Astrocyte of the cerebellum (primary cell): ENCODE measurements at regions not wholly inside any gene's neighbourhood (a gene's known extent, or its start where the extent isn't known, plus 50 kb on each side); places are given as distances from the start of the nearest gene placed in this dataset.

Experiments used
- DNase-seq: peaks from one replicate; pipeline ENCODE4 v3.0.0-alpha.2; 2011; ENCODE audit warnings: low read depth
- H3K4me3 ChIP-seq: 2 replicates; pipeline ENCODE4 v1.5.1; 2011; ENCODE audit warnings: mild to moderate bottlenecking, low read depth, low read length, moderate library complexity
- in situ Hi-C: cut with HindIII; loops from 2 replicates; pipeline ENCODE4 v1.10.0; 2017; ENCODE audit warnings: low sequenced_read_pairs
- TF ChIP-seq, protein P1 (sequence below): IDR thresholded peaks from 2 replicates; pipeline ENCODE4 v1.5.1; 2012; ENCODE audit warnings: low read length, low read depth, moderate library complexity, mild to moderate bottlenecking; ENCODE audit errors: missing control alignments

DNA sequence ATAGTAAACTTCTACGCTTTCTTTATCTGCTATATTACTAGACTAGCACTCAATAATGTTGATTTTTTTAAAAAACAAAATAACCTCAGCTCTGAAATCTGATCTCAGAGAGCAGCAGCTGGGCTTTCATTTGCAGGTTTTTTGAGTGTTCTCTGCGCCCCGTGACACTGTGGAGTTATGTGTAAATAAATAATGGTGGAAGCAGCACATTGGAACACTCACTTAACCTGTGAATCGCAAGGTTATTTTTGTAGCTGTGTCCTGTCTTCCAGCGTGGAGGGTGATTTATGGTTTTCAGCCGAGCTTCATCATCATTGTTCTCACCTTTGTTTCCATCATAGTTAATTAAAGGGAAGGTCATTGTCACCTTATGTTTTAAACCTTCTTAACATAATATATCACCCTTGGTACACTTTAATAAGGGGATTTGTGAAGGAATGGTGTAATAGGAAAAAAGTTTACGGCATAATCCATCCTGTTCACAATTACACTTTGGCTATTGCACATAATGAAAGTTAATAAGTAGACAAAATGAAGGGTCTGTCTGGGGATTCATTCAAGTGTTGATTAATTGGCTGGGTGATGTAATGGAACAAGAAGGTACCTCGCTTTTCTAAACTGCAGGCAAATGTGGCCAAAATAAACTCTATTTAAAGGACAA is 493.3 kb upstream of the ADAMTS16 start:
- H3K4me3 ChIP-seq = no peak overlapping the region
- TF ChIP-seq, protein P1, sequence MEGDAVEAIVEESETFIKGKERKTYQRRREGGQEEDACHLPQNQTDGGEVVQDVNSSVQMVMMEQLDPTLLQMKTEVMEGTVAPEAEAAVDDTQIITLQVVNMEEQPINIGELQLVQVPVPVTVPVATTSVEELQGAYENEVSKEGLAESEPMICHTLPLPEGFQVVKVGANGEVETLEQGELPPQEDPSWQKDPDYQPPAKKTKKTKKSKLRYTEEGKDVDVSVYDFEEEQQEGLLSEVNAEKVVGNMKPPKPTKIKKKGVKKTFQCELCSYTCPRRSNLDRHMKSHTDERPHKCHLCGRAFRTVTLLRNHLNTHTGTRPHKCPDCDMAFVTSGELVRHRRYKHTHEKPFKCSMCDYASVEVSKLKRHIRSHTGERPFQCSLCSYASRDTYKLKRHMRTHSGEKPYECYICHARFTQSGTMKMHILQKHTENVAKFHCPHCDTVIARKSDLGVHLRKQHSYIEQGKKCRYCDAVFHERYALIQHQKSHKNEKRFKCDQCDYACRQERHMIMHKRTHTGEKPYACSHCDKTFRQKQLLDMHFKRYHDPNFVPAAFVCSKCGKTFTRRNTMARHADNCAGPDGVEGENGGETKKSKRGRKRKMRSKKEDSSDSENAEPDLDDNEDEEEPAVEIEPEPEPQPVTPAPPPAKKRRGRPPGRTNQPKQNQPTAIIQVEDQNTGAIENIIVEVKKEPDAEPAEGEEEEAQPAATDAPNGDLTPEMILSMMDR = no peak
- no peak for DNase-seq
- in situ Hi-C loops = no loop called here

DNA sequence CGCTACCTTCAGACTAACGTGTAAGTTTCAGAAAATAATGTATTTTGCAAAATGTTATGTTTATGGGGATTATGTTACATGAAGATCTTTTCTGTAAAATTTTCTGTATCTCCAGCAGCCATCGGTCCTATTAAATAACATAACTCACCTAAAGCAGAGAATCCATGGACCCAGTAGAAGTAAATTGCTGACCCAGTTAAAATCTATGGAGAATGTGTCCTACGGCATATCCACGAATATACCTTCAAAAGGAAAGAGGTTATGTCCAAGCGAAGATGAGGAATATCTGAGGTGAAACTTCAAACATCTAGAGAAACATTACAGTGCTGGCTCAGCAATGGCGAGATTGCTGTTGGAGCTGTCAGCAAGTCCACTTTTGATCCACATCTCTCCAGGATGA is 492.2 kb upstream of the ADAMTS16 start:
- no peak overlapping the region for H3K4me3 ChIP-seq
- DNase-seq = no peak
- in situ Hi-C loops = no loop called here
- TF ChIP-seq, protein P1 = no peak

DNA sequence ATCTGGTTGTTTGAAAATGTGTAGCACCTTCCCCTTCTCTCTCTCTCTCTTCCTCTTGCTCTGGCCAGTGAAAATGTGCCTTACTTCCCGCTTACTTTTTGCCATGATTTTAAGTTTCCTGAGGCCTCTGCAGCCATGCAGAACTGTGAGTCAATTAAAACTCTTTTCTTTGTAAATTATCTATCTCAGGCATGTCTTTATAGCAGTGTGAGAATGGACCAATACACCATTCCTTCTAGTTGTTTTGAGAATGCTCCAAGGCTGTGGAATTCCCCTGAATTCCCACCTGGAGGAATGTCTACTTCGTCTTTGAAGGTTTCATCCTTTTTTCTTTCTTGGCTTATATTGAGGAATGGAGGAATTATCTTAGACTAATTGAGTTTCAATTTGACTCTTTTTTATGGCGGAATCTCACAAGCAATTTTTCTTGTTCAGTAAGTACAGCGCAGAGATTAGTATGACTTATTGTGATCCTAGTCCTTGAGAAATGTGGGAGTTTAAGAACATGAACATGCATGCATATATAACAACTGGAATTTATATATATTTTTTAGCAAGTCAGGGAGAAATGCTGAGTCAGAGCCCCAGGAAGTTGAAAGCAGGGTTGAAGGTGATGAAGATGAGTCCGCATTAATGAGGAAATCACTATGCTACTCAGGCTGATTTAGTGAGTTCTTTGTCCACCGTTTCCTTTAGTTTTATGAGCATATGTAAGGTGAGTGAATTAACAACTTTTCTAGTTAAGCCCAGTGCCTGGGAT is 488.1 kb upstream of the ADAMTS16 start:
- in situ Hi-C loops = no loop called here
- TF ChIP-seq, protein P1 = no peak
- DNase-seq = no peak
- no peak overlapping the region for H3K4me3 ChIP-seq

DNA sequence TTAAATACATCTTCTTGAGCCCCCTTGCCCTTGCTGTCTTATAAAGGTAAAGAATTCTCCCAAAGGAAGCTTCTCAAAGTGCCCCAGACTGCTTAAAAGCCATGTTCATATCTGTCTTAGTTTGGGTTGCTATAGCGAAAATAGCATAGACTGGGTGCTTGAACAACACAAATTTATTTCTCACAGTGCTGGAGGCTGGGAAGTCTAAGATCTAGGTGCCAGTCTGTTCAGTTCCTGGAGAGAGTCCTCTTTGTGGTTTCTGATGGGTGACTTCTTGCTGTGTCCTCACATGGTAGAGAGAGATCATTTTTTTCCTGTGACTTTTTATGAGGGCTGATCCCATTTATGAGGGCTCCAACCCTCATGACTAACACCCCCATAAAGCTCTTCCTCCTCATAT is 486.7 kb upstream of the ADAMTS16 start:
- no peak for DNase-seq
- TF ChIP-seq, protein P1 = no peak
- in situ Hi-C loops = no loop called here
- no peak overlapping the region for H3K4me3 ChIP-seq

DNA sequence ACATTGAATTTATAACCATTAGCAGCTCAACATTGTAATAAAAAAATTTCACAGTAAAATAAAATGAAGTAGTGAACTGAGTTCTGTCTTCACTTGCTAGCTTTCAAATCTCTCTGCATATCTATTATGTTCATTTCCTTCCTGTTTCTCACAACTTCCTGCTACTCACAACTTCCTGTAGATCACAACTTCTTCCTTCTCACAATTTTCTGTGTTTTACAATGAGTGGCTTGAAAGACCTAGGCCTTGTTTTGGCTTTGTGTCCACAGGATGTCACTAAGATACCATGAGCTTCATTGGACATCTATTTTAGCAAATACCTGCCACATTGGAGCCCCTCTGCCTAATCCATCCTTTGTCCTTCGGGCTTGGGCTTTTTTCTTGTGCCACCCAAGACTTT is 480.3 kb upstream of the ADAMTS16 start:
- TF ChIP-seq, protein P1 = no peak
- in situ Hi-C loops = no loop called here
- no peak overlapping the region for H3K4me3 ChIP-seq
- no peak for DNase-seq

DNA sequence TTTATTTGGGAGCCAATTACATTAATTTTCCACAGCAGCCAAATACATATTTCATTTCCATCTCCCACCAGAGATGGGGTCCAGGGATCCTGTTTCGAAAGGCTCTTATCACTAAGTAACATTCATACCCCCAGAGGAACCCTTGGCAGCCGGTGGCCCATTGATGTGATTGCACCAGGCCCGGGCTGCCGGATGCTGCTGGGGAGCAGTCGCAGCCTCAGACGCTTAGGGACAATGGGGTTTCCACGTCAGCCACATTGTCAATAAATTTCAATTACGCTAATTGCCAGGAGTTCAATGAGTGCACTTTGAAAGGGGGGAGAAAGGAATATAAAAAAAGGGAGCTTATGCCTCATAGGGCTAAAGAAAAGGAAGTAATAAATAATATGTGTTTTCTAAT is 478.8 kb upstream of the ADAMTS16 start:
- TF ChIP-seq, protein P1 = no peak
- no peak for DNase-seq
- no peak overlapping the region for H3K4me3 ChIP-seq
- in situ Hi-C loops = no loop called here
